Right renal cortex interstitium (tissue), 3 donors: ENCODE measurements at regions not wholly inside any gene's neighbourhood (a gene's known extent, or its start where the extent isn't known, plus 50 kb on each side); places are given as distances from the start of the nearest gene placed in this dataset.
"Not testable (repeated sequence)": the region's sequence is repeated elsewhere in the genome, so short reads cannot be mapped to it uniquely, and the experiment has no call there.

Source experiments
- DNase-seq, 3 donors: peaks; one replicate each; pipeline ENCODE4 v3.0.0-alpha.2; 2013; ENCODE audit warnings: low read depth in 3 of 3, low spot score in 2 of 3

GRCh38 chr6:104676679-104677078 is 183.0 kb downstream of the HACE1 start:
- not testable (repeated sequence) for DNase-seq

- DNase-seq = not testable (repeated sequence)
These were observed 184.6 kb downstream of the HACE1 start for GRCh38 chr6:104675161-104675560.

- not testable (repeated sequence) for DNase-seq
These were observed 186.6 kb downstream of the HACE1 start for GRCh38 chr6:104673078-104673477.

GRCh38 chr6:104671591-104671891 is 188.2 kb downstream of the HACE1 start:
- not testable (repeated sequence) for DNase-seq

GRCh38 chr6:104670834-104671590 is 188.7 kb downstream of the HACE1 start:
- not testable (repeated sequence) for DNase-seq

- DNase-seq = no peak
These were observed 190.2 kb downstream of the HACE1 start for GRCh38 chr6:104669483-104669882.

GRCh38 chr6:104656235-104656634 is 203.5 kb downstream of the HACE1 start:
- no peak for DNase-seq

- no peak for DNase-seq
These were observed 205.9 kb downstream of the HACE1 start for GRCh38 chr6:104653781-104654180.

- DNase-seq = no peak
These were observed 211.4 kb downstream of the HACE1 start for GRCh38 chr6:104648347-104648746.

GRCh38 chr6:104644848-104645247 is 214.9 kb downstream of the HACE1 start:
- DNase-seq = no peak

- no peak for DNase-seq
These were observed 216.8 kb downstream of the HACE1 start for GRCh38 chr6:104642871-104643270.

- DNase-seq = no peak
These were observed 219.0 kb downstream of the HACE1 start for GRCh38 chr6:104640761-104641160.

- DNase-seq = no peak
These were observed 219.5 kb downstream of the HACE1 start for GRCh38 chr6:104640150-104640700.

GRCh38 chr6:104639668-104640067 is 220.1 kb downstream of the HACE1 start:
- DNase-seq = no peak

GRCh38 chr6:104638841-104639290 is 220.9 kb downstream of the HACE1 start:
- DNase-seq = no peak

GRCh38 chr6:104633125-104633524 is 226.6 kb downstream of the HACE1 start:
- DNase-seq = no peak

- no peak for DNase-seq
These were observed 227.1 kb downstream of the HACE1 start for GRCh38 chr6:104632588-104632987.

- DNase-seq = no peak
These were observed 228.8 kb downstream of the HACE1 start for GRCh38 chr6:104630955-104631354.

- DNase-seq = no peak
These were observed 229.2 kb downstream of the HACE1 start for GRCh38 chr6:104630522-104630921.

GRCh38 chr6:104629826-104630225 is 229.9 kb downstream of the HACE1 start:
- DNase-seq = no peak

GRCh38 chr6:104625536-104625935 is 234.2 kb downstream of the HACE1 start:
- DNase-seq = no peak

- no peak for DNase-seq
These were observed 236.5 kb downstream of the HACE1 start for GRCh38 chr6:104623052-104623690.
